ENCODE measurements at regions not wholly inside any gene's neighbourhood (a gene's known extent, or its start where the extent isn't known, plus 50 kb on each side); places are given as distances from the start of the nearest gene placed in this dataset.

GRCh38 chrX:150012647-150013381 is 74.5 kb upstream of the EOLA2 start:
- no peak for TF ChIP-seq CTCF (IDR thresholded peaks at IDR 0.05)
- TF ChIP-seq POLR2A (IDR thresholded peaks at IDR 0.05), result no peak
